Glutamatergic neuron (in vitro differentiated cells): ENCODE measurements at regions not wholly inside any gene's neighbourhood (a gene's known extent, or its start where the extent isn't known, plus 50 kb on each side); places are given as distances from the start of the nearest gene placed in this dataset.

Experiments used
- DNase-seq: peaks from one replicate; pipeline ENCODE4 v3.0.0; 2022
- H3K27ac Mint-ChIP-seq: one replicate; pipeline ENCODE4 v1.8.0; 2020; ENCODE audit warnings: mild to moderate bottlenecking, mixed read lengths, inconsistent platforms; ENCODE audit not compliant: unreplicated experiment
- H3K27me3 Mint-ChIP-seq: one replicate; pipeline ENCODE4 v1.8.0; 2020; ENCODE audit warnings: mild to moderate bottlenecking, moderate library complexity, mixed read lengths, inconsistent platforms; ENCODE audit not compliant: unreplicated experiment
- H3K36me3 Mint-ChIP-seq: one replicate; pipeline ENCODE4 v1.8.0; 2020; ENCODE audit warnings: mild to moderate bottlenecking, mixed read lengths, inconsistent platforms; ENCODE audit not compliant: unreplicated experiment
- H3K4me1 Mint-ChIP-seq: one replicate; pipeline ENCODE4 v1.8.0; 2020; ENCODE audit warnings: mild to moderate bottlenecking, low read depth, mixed read lengths, inconsistent platforms; ENCODE audit not compliant: unreplicated experiment
- H3K4me3 Mint-ChIP-seq: one replicate; pipeline ENCODE4 v1.8.0; 2020; ENCODE audit warnings: mild to moderate bottlenecking, mixed read lengths, inconsistent platforms; ENCODE audit not compliant: unreplicated experiment
- H3K9me3 Mint-ChIP-seq: one replicate; pipeline ENCODE4 v1.8.0; 2020; ENCODE audit warnings: mild to moderate bottlenecking, moderate library complexity, mixed read lengths, inconsistent platforms; ENCODE audit not compliant: unreplicated experiment
- CTCF ChIP-seq: fragments of 200-600 bp; sonication (generic); IDR thresholded peaks from one replicate; pipeline ENCODE4 v1.5.0; 2021; ENCODE audit not compliant: partially characterized antibody, unreplicated experiment

DNA sequence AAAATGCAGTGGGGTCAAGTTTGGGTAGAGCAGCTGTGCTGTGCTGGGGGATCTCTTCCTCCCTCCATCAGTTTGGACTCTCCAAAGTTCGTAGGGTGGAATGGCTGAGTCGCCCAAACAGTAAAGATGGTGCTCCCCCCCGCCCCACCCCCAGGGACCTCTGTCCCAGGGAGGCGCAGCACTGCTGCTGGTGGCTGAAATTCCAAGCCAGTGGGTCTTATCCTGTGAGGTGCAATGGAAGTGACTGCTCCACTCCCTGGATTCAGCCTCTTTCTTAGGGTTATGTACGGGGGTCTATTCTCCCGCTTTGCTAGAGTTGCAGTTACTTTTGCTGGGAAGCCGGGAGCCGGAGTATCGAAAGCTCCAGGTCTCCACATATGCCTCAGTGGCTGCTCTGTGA, 97.5 kb upstream of the CTAGE1 start:
- Mint-ChIP-seq H3K36me3 (no peaks in the 10 kb centered on the region), H3K27ac (no peak overlapping the region), H3K4me1 (no peaks in the 10 kb centered on the region), H3K9me3 (no peaks in the 10 kb centered on the region), H3K27me3 (no peaks in the 10 kb centered on the region), H3K4me3 (no peak overlapping the region)
- DNase-seq: no peak
- no peak for TF ChIP-seq CTCF

GRCh38 chr18:22517356-22517755, 99.6 kb upstream of the CTAGE1 start:
- no peak for TF ChIP-seq CTCF
- no peaks in the 10 kb centered on the region for H3K9me3 Mint-ChIP-seq

GRCh38 chr18:22521026-22521707, 103.5 kb upstream of the CTAGE1 start:
- H3K27ac Mint-ChIP-seq: no peak overlapping the region
- no peak for TF ChIP-seq CTCF
- no peak overlapping the region for H3K4me3 Mint-ChIP-seq
- H3K27me3 Mint-ChIP-seq: peaks cover 3% of the 10 kb centered on the region
- H3K4me1 Mint-ChIP-seq: no peaks in the 10 kb centered on the region
- no peaks in the 10 kb centered on the region for H3K9me3 Mint-ChIP-seq
- no peaks in the 10 kb centered on the region for H3K36me3 Mint-ChIP-seq
- DNase-seq: no peak

More at GRCh38 chr18:22517356-22517755, 99.6 kb upstream of the CTAGE1 start:
- Mint-ChIP-seq H3K27me3 (peaks cover 3% of the 10 kb centered on the region), H3K4me1 (no peaks in the 10 kb centered on the region), H3K36me3 (no peaks in the 10 kb centered on the region), H3K27ac (no peak overlapping the region), H3K4me3 (no peak overlapping the region)
- DNase-seq: no peak

GRCh38 chr18:22523481-22523880, 105.8 kb upstream of the CTAGE1 start:
- H3K36me3 Mint-ChIP-seq: no peaks in the 10 kb centered on the region
- no peak overlapping the region for H3K27ac Mint-ChIP-seq
- peaks cover 4% of the 10 kb centered on the region for H3K27me3 Mint-ChIP-seq
- no peak overlapping the region for H3K4me3 Mint-ChIP-seq
- peaks cover 2% of the 10 kb centered on the region for H3K4me1 Mint-ChIP-seq
- H3K9me3 Mint-ChIP-seq: no peaks in the 10 kb centered on the region
- TF ChIP-seq CTCF: no peak
- DNase-seq: no peak

DNA sequence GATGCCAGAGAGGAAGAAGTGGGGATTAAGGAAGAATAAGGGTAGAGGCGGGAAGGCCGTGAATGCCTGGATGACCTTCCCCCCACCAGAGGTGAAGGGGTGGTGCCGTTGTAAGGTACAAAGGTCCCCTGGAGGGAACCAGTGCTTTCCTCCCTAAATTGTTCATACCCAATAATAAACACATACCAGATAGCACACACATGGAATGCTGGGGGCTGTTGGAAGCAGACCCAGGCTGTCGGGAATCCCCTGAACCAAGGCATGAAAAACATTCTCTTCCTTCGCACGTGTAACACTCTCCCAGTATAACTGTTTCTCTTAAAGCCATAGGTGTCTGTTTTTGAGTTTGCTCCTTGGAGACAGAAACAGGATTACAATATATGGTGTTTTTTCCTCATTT, 107.1 kb upstream of the CTAGE1 start:
- H3K27ac Mint-ChIP-seq: no peak overlapping the region
- H3K27me3 Mint-ChIP-seq: peaks cover 7% of the 10 kb centered on the region
- H3K9me3 Mint-ChIP-seq: peaks cover 2% of the 10 kb centered on the region
- no peak overlapping the region for H3K4me3 Mint-ChIP-seq
- no peak for TF ChIP-seq CTCF
- peaks cover 2% of the 10 kb centered on the region for H3K4me1 Mint-ChIP-seq
- DNase-seq: no peak
- no peaks in the 10 kb centered on the region for H3K36me3 Mint-ChIP-seq
